Osteocyte (in vitro differentiated cells): ENCODE measurements at regions not wholly inside any gene's neighbourhood (a gene's known extent, or its start where the extent isn't known, plus 50 kb on each side); places are given as distances from the start of the nearest gene placed in this dataset.

Experiments
- DNase-seq: peaks from one replicate; pipeline ENCODE4 v3.0.0; 2021; ENCODE audit warnings: mixed read lengths; ENCODE audit not compliant: unreplicated experiment; ENCODE audit errors: extremely low spot score
- H3K27ac Mint-ChIP-seq: one replicate; pipeline ENCODE4 v1.8.0; 2021; ENCODE audit warnings: mild to moderate bottlenecking, mixed read lengths; ENCODE audit not compliant: unreplicated experiment
- H3K27me3 Mint-ChIP-seq: one replicate; pipeline ENCODE4 v1.8.0; 2021; ENCODE audit warnings: mixed read lengths; ENCODE audit not compliant: unreplicated experiment
- H3K36me3 Mint-ChIP-seq: one replicate; pipeline ENCODE4 v1.8.0; 2021; ENCODE audit warnings: mixed read lengths; ENCODE audit not compliant: unreplicated experiment
- H3K4me1 Mint-ChIP-seq: one replicate; pipeline ENCODE4 v1.8.0; 2021; ENCODE audit warnings: mixed read lengths; ENCODE audit not compliant: unreplicated experiment
- H3K4me3 Mint-ChIP-seq: one replicate; pipeline ENCODE4 v1.8.0; 2021; ENCODE audit warnings: mild to moderate bottlenecking, moderate library complexity, mixed read lengths; ENCODE audit not compliant: unreplicated experiment
- H3K9me3 Mint-ChIP-seq: one replicate; pipeline ENCODE4 v1.8.0; 2021; ENCODE audit warnings: mixed read lengths; ENCODE audit not compliant: unreplicated experiment
- CTCF ChIP-seq: fragments of 200-600 bp; sonication (generic); IDR thresholded peaks from 2 replicates; pipeline ENCODE4 v1.5.0; 2021; ENCODE audit warnings: antibody characterized with exemption, mild to moderate bottlenecking, moderate library complexity

- Mint-ChIP-seq H3K4me3 (no peak overlapping the region), H3K9me3 (peaks cover 8% of the 10 kb centered on the region), H3K4me1 (peaks cover 7% of the 10 kb centered on the region), H3K27ac (no peak overlapping the region), H3K36me3 (no peaks in the 10 kb centered on the region), H3K27me3 (peaks cover 24% of the 10 kb centered on the region)
- no peak for DNase-seq
- TF ChIP-seq CTCF = no peak
These were observed 51.3 kb upstream of the BOD1 start for GRCh38 chr5:173667702-173668101.

GRCh38 chr5:173668245-173668800 lies 51.9 kb upstream of the BOD1 start:
- TF ChIP-seq CTCF = no peak
- Mint-ChIP-seq H3K27me3 (peaks cover 24% of the 10 kb centered on the region), H3K4me1 (peaks cover 7% of the 10 kb centered on the region), H3K9me3 (peaks cover 8% of the 10 kb centered on the region), H3K27ac (no peak overlapping the region), H3K4me3 (no peak overlapping the region), H3K36me3 (no peaks in the 10 kb centered on the region)
- DNase-seq = no peak

- no peak for DNase-seq
- TF ChIP-seq CTCF = no peak
- Mint-ChIP-seq H3K36me3 (no peaks in the 10 kb centered on the region), H3K9me3 (peaks cover 8% of the 10 kb centered on the region), H3K27me3 (peaks cover 28% of the 10 kb centered on the region), H3K4me1 (peaks cover 7% of the 10 kb centered on the region), H3K27ac (no peak overlapping the region), H3K4me3 (no peak overlapping the region)
These were observed 52.5 kb upstream of the BOD1 start for GRCh38 chr5:173668910-173669309.

GRCh38 chr5:173669483-173669882 lies 53.0 kb upstream of the BOD1 start:
- peaks cover 29% of the 10 kb centered on the region for H3K27me3 Mint-ChIP-seq
- no peaks in the 10 kb centered on the region for H3K36me3 Mint-ChIP-seq
- H3K4me1 Mint-ChIP-seq = peaks cover 7% of the 10 kb centered on the region
- H3K4me3 Mint-ChIP-seq = no peak overlapping the region
- no peak for TF ChIP-seq CTCF
- H3K9me3 Mint-ChIP-seq = peaks cover 8% of the 10 kb centered on the region
- DNase-seq = no peak
- H3K27ac Mint-ChIP-seq = no peak overlapping the region

- H3K36me3 Mint-ChIP-seq = no peaks in the 10 kb centered on the region
- no peak overlapping the region for H3K4me3 Mint-ChIP-seq
- H3K4me1 Mint-ChIP-seq = peaks cover 7% of the 10 kb centered on the region
- DNase-seq = no peak
- H3K27me3 Mint-ChIP-seq = peaks cover 29% of the 10 kb centered on the region
- peaks cover 8% of the 10 kb centered on the region for H3K9me3 Mint-ChIP-seq
- H3K27ac Mint-ChIP-seq = no peak overlapping the region
- TF ChIP-seq CTCF = no peak
These were observed 53.7 kb upstream of the BOD1 start for GRCh38 chr5:173670130-173670651.
